Bronchial epithelial cell (primary cell): ENCODE measurements at regions not wholly inside any gene's neighbourhood (a gene's known extent, or its start where the extent isn't known, plus 50 kb on each side); places are given as distances from the start of the nearest gene placed in this dataset.
A peak's percentile ranks its signal among the peaks of the same experiment; 100 is the strongest.

ENCODE experiments used
- DNase-seq: peaks from one replicate; pipeline ENCODE4 v3.0.0-alpha.2; 2010; ENCODE audit warnings: low read depth
- FAIRE-seq: peaks from 2 replicates; lab custom pipeline; 2011; peaks lifted over from hg19 to GRCh38; lab: Jason Lieb, UNC
- H3K27me3 ChIP-seq: 2 replicates; pipeline ENCODE4 v1.5.1; 2011; ENCODE audit warnings: low read length; ENCODE audit not compliant: control insufficient read depth, insufficient read depth
- H3K36me3 ChIP-seq: 2 replicates; pipeline ENCODE4 v1.5.1; 2011; ENCODE audit warnings: low read length; ENCODE audit not compliant: control insufficient read depth, insufficient read depth
- H3K4me3 ChIP-seq: 2 replicates; pipeline ENCODE4 v1.5.1; 2011; ENCODE audit warnings: mild to moderate bottlenecking, low read depth, low read length, control low read depth
- CTCF ChIP-seq: IDR thresholded peaks from 2 replicates; pipeline ENCODE4 v1.5.1; 2011; ENCODE audit warnings: mild to moderate bottlenecking, moderate library complexity, low read length, control low read depth, inconsistent platforms; ENCODE audit not compliant: insufficient read depth, severe bottlenecking

GRCh38 chr12:90126125-90126524, 417.5 kb upstream of the ATP2B1 start:
- H3K27me3 ChIP-seq, result no peaks in the 10 kb centered on the region
- no peak overlapping the region for H3K4me3 ChIP-seq
- TF ChIP-seq CTCF, result no peak
- DNase-seq (no peak), FAIRE-seq (no peak)
- no peaks in the 10 kb centered on the region for H3K36me3 ChIP-seq

- Histone ChIP-seq H3K27me3 (no peaks in the 10 kb centered on the region), H3K36me3 (no peaks in the 10 kb centered on the region), H3K4me3 (no peak overlapping the region)
- DNase-seq, result no peak
- no peak for FAIRE-seq
- TF ChIP-seq CTCF, result no peak
Measured at GRCh38 chr12:90124914-90125313, 416.3 kb upstream of the ATP2B1 start.

GRCh38 chr12:90124289-90124688, 415.7 kb upstream of the ATP2B1 start:
- DNase-seq (peak; percentile 21), FAIRE-seq (no peak)
- H3K4me3 ChIP-seq, result no peak overlapping the region
- no peaks in the 10 kb centered on the region for H3K36me3 ChIP-seq
- no peaks in the 10 kb centered on the region for H3K27me3 ChIP-seq
- TF ChIP-seq CTCF, result no peak

GRCh38 chr12:90122681-90123080, 414.0 kb upstream of the ATP2B1 start:
- Histone ChIP-seq H3K36me3 (no peaks in the 10 kb centered on the region), H3K4me3 (no peak overlapping the region), H3K27me3 (no peaks in the 10 kb centered on the region)
- FAIRE-seq (no peak), DNase-seq (no peak)
- no peak for TF ChIP-seq CTCF

GRCh38 chr12:90120627-90121026, 412.0 kb upstream of the ATP2B1 start:
- no peak for TF ChIP-seq CTCF
- FAIRE-seq, result no peak

GRCh38 chr12:90112666-90113065, 404.0 kb upstream of the ATP2B1 start:
- DNase-seq, result no peak
- FAIRE-seq, result no peak
- TF ChIP-seq CTCF, result no peak
- Histone ChIP-seq H3K36me3 (no peaks in the 10 kb centered on the region), H3K27me3 (no peaks in the 10 kb centered on the region), H3K4me3 (no peak overlapping the region)

More at GRCh38 chr12:90120627-90121026, 412.0 kb upstream of the ATP2B1 start:
- Histone ChIP-seq H3K4me3 (no peak overlapping the region), H3K27me3 (no peaks in the 10 kb centered on the region), H3K36me3 (no peaks in the 10 kb centered on the region)
- DNase-seq, result no peak
